A172 (cell line): ENCODE measurements at regions not wholly inside any gene's neighbourhood (a gene's known extent, or its start where the extent isn't known, plus 50 kb on each side); places are given as distances from the start of the nearest gene placed in this dataset.
"Not testable (repeated sequence)": the region's sequence is repeated elsewhere in the genome, so short reads cannot be mapped to it uniquely, and the experiment has no call there.

ENCODE experiments used
- DNase-seq: peaks from one replicate; pipeline ENCODE4 v3.0.0-alpha.2; 2015; ENCODE audit warnings: low spot score

DNA sequence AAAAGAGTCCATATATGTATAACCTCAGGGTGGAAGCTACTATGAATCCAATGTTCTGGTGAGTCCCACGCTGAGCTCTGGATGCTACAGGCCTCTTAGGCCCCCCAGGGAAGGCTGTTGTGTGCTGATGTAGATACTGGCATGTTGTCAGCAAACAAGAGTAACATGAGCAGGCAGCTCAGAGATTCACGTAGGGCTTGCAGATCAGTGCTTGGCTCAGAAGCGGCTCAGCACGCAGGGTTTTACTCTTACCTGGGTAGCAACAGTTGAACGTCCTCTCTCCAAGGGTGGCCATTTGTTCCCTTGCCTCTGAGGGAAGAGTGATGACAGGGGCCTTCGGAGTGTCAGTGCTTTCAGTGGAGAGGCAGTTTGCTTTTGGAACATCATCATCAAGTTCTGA is 93.4 kb downstream of the ZFP64 start:
- no peak for DNase-seq

DNA sequence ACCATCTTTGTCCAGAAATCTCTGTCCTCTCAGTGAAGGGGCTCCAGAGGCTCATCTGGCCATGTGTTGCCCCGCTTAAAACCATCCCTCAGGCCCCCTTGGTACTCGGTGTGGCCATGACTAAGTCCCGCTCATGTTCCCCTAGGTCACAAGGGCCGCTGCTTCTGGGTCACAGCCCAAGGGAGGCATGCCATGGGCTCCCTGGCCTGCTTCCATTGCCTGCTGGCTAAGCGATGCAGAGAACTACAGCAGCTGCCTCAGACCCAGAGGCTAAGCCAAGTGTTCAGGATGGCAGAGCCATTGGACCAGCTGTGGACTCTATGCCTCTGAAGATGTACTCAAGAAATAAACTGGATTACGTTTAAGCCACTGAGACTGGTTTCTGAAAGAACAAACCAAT is 95.5 kb downstream of the ZFP64 start:
- no peak for DNase-seq

DNA sequence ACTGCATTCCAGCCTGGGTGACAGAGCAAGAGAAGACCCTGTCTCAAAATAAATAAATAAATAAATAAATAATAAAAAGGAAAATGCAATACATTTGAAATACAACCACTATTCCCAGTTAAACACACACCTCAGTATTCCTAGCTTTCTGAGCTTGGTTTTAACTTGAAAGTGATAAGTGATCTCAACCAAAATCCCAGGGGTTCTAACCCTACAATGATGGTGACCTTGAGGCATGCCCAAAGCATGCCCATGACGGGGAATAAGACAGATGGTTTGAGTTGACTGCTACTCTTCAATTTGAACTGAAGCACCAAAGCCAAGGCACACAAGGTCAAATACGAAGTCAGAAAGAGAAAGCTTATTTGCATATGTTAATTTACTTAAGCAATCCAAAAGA is 96.9 kb downstream of the ZFP64 start:
- DNase-seq = no peak

DNA sequence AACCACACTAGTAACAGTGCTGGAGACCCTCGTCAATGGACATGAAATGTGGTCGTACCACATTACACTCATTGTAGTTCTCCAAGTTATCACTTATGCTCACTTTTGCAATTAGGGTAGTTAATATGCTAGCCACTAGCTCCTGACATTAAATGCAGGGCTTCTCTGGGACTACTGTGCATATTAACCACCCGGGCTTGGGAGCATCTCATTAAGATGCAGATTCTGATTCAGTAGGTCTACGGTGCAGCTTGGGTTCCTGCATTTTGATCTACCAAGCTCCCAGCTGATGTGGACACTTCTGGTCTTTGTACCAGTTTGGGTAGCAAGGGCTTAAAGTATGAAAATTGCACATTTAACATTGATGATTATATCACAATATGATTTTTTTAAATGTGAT is 98.0 kb downstream of the ZFP64 start:
- DNase-seq = no peak

DNA sequence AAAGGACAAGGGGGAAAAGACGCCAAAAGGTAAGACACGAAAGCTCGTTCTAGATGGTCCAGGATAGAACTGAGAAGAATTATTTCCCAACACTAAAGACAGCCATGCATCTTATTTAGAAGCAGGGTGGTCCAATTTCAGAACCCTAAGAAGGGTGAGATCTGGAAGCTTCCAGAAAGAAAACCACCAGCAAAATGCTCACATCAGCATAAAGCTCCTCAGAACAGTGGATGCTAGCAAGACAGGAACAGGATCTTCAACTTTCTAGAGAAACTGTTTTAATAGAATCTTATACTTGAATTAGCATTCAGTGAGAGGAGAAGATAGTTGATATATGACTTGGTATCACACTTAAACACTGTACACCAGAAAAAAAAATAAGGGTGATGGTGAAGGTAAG is 101.5 kb downstream of the ZFP64 start:
- no peak for DNase-seq

DNA sequence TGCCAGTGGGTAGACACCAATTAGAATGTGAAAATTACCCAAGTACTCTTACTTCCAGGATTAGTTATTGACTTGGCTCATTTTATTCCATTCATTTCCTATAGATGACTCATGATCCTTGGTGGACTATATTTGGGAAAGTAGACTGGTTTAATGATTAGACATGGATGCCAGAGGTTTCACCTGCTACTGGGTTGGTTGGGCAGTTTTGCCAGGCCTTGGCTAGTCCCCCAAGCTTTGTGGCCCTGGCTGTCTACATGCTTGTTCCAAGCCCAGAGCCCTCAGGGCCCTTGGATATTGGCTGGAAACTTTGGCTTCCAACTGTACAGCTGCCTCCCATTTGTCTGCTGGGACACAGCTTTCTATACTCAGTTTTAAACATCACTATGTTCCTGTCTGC is 104.1 kb downstream of the ZFP64 start:
- no peak for DNase-seq

DNA sequence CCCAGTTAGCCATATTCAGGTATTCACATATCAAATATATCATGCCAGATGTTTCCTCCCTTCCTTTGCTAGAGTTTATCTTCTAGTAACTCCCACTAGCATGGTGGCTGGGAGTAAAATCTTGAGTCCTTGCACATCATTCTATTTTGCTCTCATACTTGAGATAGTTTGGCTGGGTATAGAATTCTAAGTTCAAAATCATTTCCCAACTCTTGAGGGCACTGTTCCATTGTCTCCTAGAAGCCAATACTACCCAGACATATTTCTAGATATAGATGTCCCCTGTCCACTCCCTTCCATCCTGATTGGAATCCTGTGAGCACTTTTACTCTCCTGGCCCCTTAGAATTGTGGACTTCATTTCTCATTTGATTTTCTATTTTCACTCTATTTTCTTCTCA is 104.7 kb downstream of the ZFP64 start:
- no peak for DNase-seq

DNA sequence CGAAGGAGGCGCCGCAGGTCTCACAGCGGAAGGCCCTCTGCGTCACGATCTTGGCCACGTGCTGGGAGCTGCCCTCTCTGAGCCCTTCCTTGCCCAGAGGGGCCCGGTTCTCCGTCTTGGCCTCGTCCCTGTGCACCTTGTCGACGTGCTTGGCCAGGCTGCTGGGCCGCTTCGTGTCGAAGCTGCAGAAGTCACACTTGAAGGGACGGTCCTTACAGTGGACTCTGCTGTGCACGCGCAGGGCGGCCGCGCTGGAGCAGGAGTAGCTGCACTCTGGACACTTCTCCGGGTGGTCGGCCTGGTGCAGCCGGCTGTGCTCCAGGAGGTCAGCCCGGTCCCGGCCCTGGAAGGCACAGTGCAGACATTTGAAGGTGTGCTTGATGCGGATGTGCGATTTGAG is 106.9 kb downstream of the ZFP64 start:
- DNase-seq = no peak

DNA sequence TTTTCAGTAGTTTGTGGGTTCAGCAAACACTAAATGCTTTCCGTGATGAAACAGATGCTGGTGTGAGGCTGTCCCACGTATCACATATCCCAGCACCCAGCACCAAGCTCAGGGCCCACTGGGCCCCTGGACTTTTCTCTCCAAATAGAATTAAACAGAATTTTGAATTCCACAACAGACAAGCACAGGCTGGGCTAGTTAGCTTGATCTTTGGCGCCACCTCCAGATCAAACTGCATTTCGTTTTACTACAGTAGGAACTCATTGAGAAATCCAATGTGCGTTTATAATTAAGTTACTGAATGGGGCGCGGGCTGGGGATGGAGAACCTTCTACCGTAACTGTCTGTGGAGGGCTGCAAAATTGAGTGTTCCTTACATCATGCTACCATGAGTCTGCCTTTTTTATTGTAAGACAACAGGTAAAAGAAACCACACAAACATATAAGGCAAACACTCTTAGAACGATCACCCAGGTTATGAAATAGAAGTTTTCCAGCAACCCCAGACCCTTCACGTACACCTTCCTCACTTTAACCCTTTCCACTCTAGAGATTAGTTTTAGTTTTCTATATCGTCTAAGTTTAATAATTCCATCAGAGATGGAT is 107.8 kb downstream of the ZFP64 start:
- peak; percentile 67 for DNase-seq

DNA sequence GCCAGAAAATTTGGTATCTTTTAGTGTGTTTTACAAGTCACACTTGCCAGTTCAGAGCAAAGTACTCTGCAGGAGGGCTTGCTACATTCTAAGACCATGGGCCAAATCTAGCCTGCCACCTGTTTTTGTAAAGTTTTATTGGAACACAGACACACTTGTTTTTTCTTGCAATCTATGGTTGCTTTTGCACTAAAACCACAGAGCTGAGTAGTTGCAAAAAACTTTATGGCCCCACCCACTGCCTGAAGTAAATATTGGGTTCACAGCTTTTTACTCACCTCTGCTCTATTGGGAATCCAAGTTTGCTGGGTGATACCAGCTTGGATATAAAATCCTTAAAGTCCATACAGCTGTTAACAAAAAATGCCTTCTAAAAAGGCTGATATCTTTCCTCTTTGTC is 109.0 kb downstream of the ZFP64 start:
- DNase-seq = peak; percentile 32

DNA sequence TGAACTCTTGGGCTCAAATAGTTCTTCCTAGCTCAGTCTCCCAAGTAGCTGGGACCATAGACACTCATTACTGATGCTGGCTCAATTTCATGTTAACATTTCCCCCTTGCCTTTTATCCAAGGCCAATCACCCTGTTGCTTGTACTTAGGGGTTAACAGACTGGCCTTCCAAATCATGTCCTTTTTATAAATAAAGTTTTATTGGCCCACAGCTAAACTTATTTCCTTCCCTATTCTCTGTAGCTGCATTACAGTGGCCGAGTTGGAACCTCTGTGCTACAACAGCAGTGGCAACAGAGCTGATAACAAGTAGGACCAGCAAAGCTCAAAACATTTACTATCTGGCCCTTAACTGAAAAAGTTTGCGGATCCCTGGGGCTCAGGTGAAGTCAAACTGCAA is 109.8 kb downstream of the ZFP64 start:
- DNase-seq = no peak

DNA sequence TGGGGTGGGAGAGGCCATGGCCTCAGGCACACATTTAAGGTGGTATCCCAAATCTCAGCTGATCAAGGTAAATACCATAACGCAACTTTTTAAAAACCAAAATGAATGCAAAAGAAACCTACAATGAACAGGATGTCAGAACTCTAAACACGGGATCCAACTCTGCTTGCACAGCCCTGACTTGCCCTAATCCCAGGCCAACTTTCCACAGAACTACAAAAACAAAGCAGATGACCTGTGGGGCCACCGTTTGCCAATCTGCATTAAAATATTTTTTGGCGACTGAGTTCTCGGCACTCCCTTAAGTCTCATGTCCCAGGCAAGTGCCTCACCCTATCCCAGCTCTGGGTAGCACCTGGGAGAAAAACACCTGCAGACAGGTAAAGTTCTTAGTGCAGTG is 110.5 kb downstream of the ZFP64 start:
- no peak for DNase-seq

DNA sequence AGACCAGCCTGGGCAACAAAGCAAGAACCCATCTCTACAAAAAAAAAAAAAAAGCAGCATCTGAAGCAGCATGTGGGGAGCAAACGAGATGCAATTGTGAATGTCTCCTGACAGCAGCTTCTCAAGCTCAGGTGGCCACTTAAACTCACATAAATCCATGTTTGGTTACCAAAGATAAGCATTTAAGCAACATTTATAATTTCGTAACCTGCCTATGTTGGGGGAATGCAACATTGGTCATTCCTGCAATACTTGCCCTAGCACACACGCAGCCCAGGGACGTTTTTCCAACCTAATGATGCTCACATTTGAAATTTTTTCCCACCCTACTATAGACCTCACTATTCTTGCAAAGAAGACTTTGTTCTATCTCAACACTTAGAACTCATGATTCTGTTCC is 113.3 kb downstream of the ZFP64 start:
- no peak for DNase-seq

DNA sequence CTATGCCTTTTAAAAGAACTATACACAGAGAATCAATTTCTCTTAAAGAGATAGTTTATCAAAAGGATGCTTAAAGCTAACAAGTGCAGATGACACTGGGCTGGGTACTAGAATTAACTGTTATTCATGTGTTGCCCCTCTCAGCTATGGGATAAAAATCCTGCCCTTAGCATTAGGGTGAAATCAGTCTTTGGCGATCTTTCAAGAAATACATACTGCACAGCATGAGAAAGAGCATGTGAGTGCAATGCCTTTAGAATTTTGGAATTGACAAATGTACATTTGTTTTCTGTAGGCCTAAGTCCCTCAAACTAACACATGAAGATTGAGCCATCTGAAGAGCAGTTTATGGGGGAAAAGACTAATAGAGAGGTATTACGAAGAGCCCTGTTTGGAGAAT is 115.4 kb downstream of the ZFP64 start:
- DNase-seq = no peak

DNA sequence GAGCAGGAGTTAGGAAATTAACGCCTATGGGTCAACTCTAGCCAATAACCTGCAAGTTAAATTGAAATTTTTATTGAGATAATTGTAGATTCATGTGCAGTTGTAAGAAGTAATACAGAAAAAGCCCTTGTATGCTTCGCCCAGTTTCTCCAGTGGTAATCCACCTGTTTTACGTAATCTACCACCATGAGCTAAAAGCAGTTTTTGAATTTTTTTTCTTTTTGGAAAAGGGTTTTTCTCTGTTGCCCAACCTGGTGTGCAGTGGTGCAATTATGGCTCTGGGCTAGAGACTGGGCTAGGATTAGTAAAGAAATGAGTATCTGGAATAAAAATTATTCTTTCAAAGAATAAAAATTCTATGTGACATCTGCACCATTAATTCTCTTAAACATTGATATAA is 116.2 kb downstream of the ZFP64 start:
- no peak for DNase-seq

DNA sequence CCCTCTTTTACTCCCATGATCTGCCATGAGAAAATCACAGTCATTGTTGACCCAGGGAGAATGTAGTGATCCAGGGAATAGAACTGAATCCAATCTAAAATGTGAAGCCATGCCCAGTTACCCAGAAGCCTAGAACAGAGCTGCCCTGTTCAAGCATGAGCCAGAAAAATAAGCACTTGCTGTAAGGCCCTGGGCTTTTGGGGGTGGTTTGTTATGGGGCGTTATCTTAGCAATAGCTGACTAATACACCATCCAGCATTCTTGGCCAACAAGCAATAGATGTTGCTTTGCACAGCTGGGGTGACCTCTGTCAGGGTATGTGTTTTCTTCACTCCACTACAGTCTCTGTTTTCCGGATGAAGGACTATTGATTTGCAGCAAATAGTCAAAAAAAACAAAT is 120.4 kb downstream of the ZFP64 start:
- no peak for DNase-seq

DNA sequence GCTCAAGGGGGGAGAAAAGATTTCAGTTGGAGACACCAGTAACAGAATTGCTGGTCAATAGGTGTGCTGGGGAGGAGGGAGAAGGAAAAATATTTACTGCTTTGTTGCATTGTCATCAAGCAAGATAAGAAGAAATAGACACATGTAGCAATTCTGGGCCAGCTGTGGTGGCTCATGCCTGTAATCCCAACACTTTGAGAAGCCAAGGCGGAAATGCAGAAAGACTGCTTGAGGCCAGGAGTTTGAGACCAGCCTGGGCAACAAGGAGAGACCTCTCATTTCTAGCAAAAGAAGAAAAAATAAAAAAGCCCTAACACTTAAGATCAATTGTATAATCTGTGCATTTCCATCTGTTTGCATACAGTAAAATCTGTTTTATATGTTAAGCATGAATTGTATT is 126.6 kb downstream of the ZFP64 start:
- DNase-seq = no peak

DNA sequence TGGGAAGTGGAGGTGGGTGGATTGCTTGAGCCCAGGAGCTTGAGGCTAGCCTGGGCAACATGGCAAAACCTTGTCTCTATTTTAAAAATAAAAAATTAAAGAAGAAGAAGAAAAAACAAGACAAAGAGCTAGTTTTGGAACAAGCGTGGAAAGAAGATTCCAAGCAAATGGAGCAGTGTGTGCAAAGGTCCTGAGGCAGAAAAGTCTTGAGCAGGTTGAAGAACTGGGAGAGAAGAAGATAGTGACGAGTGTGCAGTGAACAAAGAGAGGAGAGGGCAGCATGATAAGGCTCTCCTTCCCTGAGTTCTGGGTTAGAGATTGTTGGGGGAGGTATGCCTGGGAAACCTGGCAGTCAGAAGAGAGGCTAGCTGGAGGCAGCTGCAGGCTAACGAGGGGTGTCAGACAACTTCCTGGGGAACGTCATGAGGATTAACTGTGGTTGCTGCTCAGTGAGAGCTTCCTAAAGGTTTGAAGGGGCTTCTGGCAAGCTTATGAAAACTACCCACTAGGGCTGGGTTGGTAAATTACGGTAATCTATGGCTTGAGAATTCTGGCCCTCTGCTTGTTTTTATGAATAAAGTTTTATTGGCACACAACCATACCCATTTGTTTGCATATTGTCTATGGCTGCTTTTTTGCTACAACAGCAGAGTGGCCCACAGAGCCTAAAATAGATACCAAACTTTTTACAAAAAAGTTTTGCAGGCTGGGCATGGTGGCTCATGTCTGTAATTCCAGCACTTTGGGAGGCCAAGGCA is 128.9 kb downstream of the ZFP64 start:
- no peak for DNase-seq

DNA sequence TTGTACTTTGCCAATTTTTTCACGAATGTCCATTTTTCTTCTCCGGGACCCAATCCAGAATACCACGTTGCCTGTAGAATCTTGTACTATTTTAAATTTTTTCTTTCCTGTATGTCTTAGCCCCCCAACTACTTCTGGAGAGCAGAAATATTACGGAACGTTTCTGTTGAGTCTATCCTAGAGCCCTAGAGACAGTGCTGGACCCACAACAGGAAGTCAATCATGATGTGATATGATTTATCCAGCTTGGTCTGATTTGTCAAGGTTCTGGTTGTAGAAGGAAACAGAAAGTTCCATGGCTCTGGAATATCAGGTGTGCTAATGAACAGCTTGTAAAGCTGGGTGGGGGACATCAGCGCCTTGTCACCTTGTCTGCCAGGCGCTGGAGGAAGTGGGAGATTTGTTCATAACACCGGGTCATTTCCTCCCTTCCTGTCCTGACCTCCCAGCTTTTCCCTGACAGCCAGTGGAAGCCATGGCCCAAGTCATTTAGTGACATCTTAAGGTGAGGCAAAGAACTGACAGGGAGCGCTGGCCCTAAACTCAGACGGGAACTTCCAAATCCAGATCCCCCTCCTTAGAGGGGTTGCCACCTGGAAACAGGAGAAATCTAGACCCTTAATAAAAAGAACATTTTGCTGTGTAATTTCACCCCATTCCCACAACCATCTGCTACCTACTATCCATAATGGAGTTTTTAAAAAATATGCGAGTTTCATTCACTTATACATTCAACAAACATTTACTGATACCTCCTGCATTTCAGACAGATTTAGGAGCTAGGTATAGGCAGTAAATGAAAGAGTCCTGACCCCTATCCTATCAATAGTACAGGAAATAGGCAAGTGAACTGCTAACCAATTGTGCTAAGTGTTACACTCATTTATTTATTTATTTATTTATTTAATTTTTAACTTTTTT is 130.5 kb downstream of the ZFP64 start:
- DNase-seq = peak; percentile 26

DNA sequence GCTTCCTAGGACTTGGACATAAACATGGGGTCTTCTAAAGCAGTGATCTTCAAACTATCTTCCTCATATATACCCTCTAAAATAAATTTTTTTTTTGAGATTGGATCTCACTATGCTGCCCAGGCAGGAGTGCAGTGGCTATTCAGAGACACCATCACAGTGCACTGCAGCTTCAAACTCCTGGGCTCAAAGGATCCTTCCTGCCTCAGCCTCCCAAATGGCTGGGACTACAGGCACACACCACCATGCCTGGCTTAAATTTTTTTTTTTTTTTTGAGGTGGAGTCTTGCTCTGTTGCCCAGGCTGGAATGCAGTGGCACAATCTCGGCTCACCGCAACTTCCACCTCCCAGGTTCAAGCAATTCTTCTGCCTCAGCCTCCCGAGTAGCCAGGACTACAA is 134.4 kb downstream of the ZFP64 start:
- DNase-seq = not testable (repeated sequence)

DNA sequence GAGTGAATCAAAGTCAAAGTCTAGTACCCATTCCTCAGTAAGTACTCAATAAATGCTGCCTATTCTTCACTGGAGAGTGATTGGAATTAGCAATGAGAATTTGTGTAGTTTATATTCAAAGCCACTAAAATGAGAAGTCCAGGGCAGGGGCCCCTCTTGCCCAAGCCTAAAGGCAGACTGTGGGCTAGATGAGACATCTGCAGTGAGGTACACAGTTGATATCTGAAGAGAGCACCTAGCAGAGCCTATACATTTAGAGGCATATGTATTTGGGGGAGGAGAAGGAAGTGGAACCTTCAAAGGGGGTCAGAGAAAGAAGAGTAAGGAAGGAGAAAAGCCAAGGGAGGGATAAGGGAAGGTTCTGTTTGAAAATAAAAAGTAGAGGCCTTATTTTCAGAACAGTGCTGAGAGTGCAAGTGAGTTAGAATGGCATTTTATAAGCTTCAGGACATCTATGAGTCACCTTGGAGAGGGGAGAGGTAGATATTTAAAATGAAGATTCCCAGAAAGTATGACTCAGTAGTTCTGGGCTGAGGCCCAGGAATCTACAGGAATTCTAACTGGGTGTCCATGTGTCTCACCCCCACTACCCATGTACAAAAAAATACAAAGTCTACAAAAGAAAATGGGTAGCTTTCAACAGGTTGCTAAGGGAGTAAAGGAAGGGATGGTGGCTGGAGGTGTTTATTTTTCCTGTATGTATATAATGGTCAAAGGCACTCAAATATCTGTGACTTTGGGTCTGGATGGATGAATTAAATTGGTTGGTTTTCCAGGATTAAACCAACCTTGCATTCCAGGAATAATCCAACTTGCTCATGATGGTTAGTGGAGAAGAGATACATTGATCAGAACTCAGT is 135.1 kb downstream of the ZFP64 start:
- DNase-seq = peak; percentile 91

DNA sequence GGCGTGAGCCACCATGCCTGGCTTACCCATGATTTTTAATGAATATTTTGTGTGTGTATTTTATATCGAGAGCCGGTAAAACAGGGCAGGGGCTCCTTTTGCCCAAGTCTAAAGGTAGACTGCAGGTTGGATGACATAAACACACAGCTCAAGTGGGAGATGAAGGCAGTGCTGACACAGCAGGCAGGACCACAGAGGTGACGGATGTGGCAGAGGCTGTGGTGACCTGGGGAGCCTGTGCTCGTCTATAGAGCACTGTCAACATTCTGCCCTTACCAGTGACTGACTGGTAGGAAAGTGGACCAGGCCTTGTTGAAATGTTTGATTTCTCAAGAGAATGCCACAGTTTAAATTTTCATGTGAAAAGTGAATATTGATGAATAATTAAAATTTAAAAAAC is 137.5 kb downstream of the ZFP64 start:
- no peak for DNase-seq
